Keratinocyte (primary cell): ENCODE measurements at regions not wholly inside any gene's neighbourhood (a gene's known extent, or its start where the extent isn't known, plus 50 kb on each side); places are given as distances from the start of the nearest gene placed in this dataset.

Source experiments
- DNase-seq: peaks from one replicate; pipeline ENCODE4 v3.0.0-alpha.2; 2011; ENCODE audit warnings: low read depth, missing footprints, low spot score
- FAIRE-seq: peaks from 2 replicates; lab custom pipeline; 2011; peaks lifted over from hg19 to GRCh38; lab: Jason Lieb, UNC
- H2AFZ ChIP-seq: 2 replicates; pipeline ENCODE4 v1.6.0; 2012; ENCODE audit warnings: low read length, control low read depth, inconsistent platforms; ENCODE audit not compliant: control insufficient read depth
- H3K27ac ChIP-seq: 2 replicates; pipeline ENCODE4 v1.5.1; 2011; ENCODE audit warnings: low read length; ENCODE audit not compliant: control insufficient read depth, insufficient read depth
- H3K27me3 ChIP-seq: 3 replicates; pipeline ENCODE4 v1.6.0; 2011; ENCODE audit warnings: low read length; ENCODE audit not compliant: control insufficient read depth, insufficient read depth; ENCODE audit errors: extremely low read depth
- H3K36me3 ChIP-seq, 2 experiments: 2 replicates in 1 of 2; 3 replicates in 1 of 2; pipeline ENCODE4 v1.5.1; 2011; ENCODE audit warnings: low read length in 2 of 2, mild to moderate bottlenecking in 1 of 2; ENCODE audit not compliant: control insufficient read depth in 2 of 2, insufficient read depth in 2 of 2; ENCODE audit errors: extremely low read depth in 1 of 2
- H3K4me1 ChIP-seq: 3 replicates; pipeline ENCODE4 v1.5.1; 2011; ENCODE audit warnings: low read length; ENCODE audit not compliant: control insufficient read depth, insufficient read depth; ENCODE audit errors: extremely low read depth
- H3K4me2 ChIP-seq: 3 replicates; pipeline ENCODE4 v1.6.0; 2011; ENCODE audit warnings: low read depth, low read length; ENCODE audit not compliant: control insufficient read depth, insufficient read depth; ENCODE audit errors: extremely low read depth
- H3K4me3 ChIP-seq, 3 experiments: fragments of 200-600 bp in 1 of 3; sonication (generic) in 1 of 3; 2 replicates in 2 of 3; 3 replicates in 1 of 3; pipeline ENCODE4 v1.5.1; 2011 to 2016; ENCODE audit warnings: low read length in 3 of 3, mild to moderate bottlenecking in 3 of 3, control low read depth in 2 of 3, inconsistent platforms in 1 of 3, low read depth in 1 of 3, mixed read lengths in 1 of 3, mixed run types in 1 of 3, moderate library complexity in 1 of 3; ENCODE audit not compliant: control insufficient read depth in 2 of 3, insufficient read depth in 2 of 3; ENCODE audit errors: extremely low read depth in 1 of 3
- H3K79me2 ChIP-seq: 2 replicates; pipeline ENCODE4 v1.6.0; 2012; ENCODE audit warnings: low read length; ENCODE audit not compliant: control insufficient read depth, insufficient read depth
- H3K9ac ChIP-seq: 3 replicates; pipeline ENCODE4 v1.6.0; 2011; ENCODE audit warnings: low read length; ENCODE audit not compliant: control insufficient read depth, insufficient read depth; ENCODE audit errors: extremely low read depth
- H3K9me1 ChIP-seq: 3 replicates; pipeline ENCODE4 v1.6.0; 2011; ENCODE audit warnings: low read length; ENCODE audit not compliant: control insufficient read depth, insufficient read depth; ENCODE audit errors: extremely low read depth
- H3K9me3 ChIP-seq: 2 replicates; pipeline ENCODE4 v1.5.1; 2012; ENCODE audit warnings: low read depth, low read length; ENCODE audit not compliant: control insufficient read depth
- H4K20me1 ChIP-seq: 3 replicates; pipeline ENCODE4 v1.6.0; 2011; ENCODE audit warnings: low read length; ENCODE audit not compliant: control insufficient read depth, insufficient read depth; ENCODE audit errors: extremely low read depth
- CTCF ChIP-seq, 3 experiments: IDR thresholded peaks in 1 of 3; conservative IDR thresholded peaks in 1 of 3; optimal IDR thresholded peaks in 1 of 3; 2 replicates in 2 of 3; 3 replicates in 1 of 3; pipeline versions ENCODE3 to v1.5.1; 2011; ENCODE audit warnings: low read length in 3 of 3, mild to moderate bottlenecking in 3 of 3, moderate library complexity in 2 of 3, control low read depth in 1 of 3, inconsistent platforms in 1 of 3; ENCODE audit not compliant: insufficient read depth in 2 of 3; ENCODE audit errors: extremely low read depth in 1 of 3
- EZH2 ChIP-seq: IDR thresholded peaks from one replicate; pipeline ENCODE4 v1.6.1; 2012; ENCODE audit warnings: inconsistent platforms, mild to moderate bottlenecking, low read length, moderate library complexity
- dilution Hi-C: fragments of 300-500 bp; cut with MboI; formaldehyde crosslinking; loops from one replicate; pipeline ENCODE4 v1.7.0; 2020; ENCODE audit warnings: low sequenced_read_pairs; ENCODE audit not compliant: extremely low pct_ligation_motif_present

GRCh38 chr13:18943721-18944391 lies 237.8 kb downstream of the TUBA3C start:
- no peak for FAIRE-seq
- dilution Hi-C loops = no loop called here

DNA sequence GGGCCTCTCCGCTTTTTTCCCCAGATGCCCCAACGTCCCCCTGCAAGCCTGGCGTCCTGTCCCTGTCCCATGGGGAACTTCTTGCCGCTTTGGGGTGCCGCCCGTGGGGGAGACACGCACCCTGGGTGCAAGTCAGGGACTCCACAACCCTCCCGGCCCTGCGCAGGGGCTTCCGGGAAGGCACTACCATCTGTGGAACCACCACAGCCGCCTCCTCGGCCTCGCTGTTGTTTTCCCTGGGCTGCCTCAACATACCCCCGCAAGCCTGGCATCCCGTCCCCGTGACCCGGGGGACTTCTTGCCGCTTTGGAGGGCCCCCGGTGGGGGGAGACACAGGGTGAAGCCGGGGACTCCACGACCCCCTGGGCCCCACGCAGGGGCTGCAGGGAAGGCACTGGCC lies 238.4 kb downstream of the TUBA3C start:
- Histone ChIP-seq H3K27ac (no peak overlapping the region), H3K27me3 (no peaks in the 10 kb centered on the region), H3K4me1 (no peaks in the 10 kb centered on the region), H3K9me3 (no peaks in the 10 kb centered on the region), H3K79me2 (no peaks in the 10 kb centered on the region), H3K9me1 (no peaks in the 10 kb centered on the region), H3K36me3 (no peaks in the 10 kb centered on the region), H4K20me1 (no peaks in the 10 kb centered on the region), H3K4me2 (no peak overlapping the region), H3K4me3 (no peak overlapping the region), H3K9ac (no peak overlapping the region), H2AFZ (no peak overlapping the region)
- TF ChIP-seq EZH2 (no peak), CTCF (optimal IDR thresholded peaks at IDR 0.05 in 1 of 3, IDR thresholded peaks at IDR 0.05 in 1 of 3, conservative IDR thresholded peaks at IDR 0.05 in 1 of 3; ENCODE audit: extremely low read depth in 1 of 3, insufficient read depth in 2 of 3, low read length in 3 of 3) (no peak)
- dilution Hi-C loops = no loop called here
- DNase-seq = no peak
- no peak for FAIRE-seq

More at GRCh38 chr13:18943721-18944391, 237.8 kb downstream of the TUBA3C start:
- Histone ChIP-seq H2AFZ (no peak overlapping the region), H3K4me3 (no peak overlapping the region), H3K4me2 (no peak overlapping the region), H3K27me3 (no peaks in the 10 kb centered on the region), H3K36me3 (no peaks in the 10 kb centered on the region), H3K79me2 (no peaks in the 10 kb centered on the region), H3K27ac (no peak overlapping the region), H3K9ac (no peak overlapping the region), H4K20me1 (no peaks in the 10 kb centered on the region), H3K9me1 (no peaks in the 10 kb centered on the region), H3K9me3 (peaks cover 2% of the 10 kb centered on the region), H3K4me1 (no peaks in the 10 kb centered on the region)
- no peak for TF ChIP-seq EZH2
- no peak for DNase-seq

DNA sequence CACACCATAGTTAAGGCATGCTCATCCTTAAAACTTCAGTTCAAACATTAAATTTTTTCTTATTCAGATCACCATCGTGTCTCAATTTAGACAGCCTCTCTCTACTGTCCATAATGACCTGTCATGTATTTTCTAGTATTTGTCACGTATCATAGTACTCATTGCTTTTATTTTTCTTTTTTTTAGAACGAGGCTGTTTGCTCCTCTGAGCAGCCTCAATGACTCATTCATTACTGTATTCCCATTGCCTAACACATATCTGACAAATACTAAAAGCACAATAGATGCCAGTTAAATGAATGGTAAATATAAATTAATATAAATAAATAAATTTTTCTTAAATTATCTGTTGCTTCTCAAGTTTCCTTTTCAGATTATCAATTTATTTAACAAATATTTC lies 245.5 kb downstream of the TUBA3C start:
- H3K4me1 ChIP-seq = no peaks in the 10 kb centered on the region
- FAIRE-seq (no peak), DNase-seq (no peak)
- no peak overlapping the region for H3K27ac ChIP-seq
- H3K9me3 ChIP-seq = no peaks in the 10 kb centered on the region
- H3K4me3 ChIP-seq = no peak overlapping the region
- no peak for TF ChIP-seq EZH2
- no peak for TF ChIP-seq CTCF (optimal IDR thresholded peaks at IDR 0.05 in 1 of 3, IDR thresholded peaks at IDR 0.05 in 1 of 3, conservative IDR thresholded peaks at IDR 0.05 in 1 of 3; ENCODE audit: extremely low read depth in 1 of 3, insufficient read depth in 2 of 3, low read length in 3 of 3)
- H3K36me3 ChIP-seq = no peaks in the 10 kb centered on the region
- no peaks in the 10 kb centered on the region for H3K27me3 ChIP-seq
- H3K79me2 ChIP-seq = no peaks in the 10 kb centered on the region
- H3K9ac ChIP-seq = no peak overlapping the region
- dilution Hi-C loops = no loop called here
- no peak overlapping the region for H2AFZ ChIP-seq
- H3K4me2 ChIP-seq = no peak overlapping the region
- H4K20me1 ChIP-seq = no peaks in the 10 kb centered on the region
- no peaks in the 10 kb centered on the region for H3K9me1 ChIP-seq
